ENCODE measurements at regions not wholly inside any gene's neighbourhood (a gene's known extent, or its start where the extent isn't known, plus 50 kb on each side); places are given as distances from the start of the nearest gene placed in this dataset.

DNA sequence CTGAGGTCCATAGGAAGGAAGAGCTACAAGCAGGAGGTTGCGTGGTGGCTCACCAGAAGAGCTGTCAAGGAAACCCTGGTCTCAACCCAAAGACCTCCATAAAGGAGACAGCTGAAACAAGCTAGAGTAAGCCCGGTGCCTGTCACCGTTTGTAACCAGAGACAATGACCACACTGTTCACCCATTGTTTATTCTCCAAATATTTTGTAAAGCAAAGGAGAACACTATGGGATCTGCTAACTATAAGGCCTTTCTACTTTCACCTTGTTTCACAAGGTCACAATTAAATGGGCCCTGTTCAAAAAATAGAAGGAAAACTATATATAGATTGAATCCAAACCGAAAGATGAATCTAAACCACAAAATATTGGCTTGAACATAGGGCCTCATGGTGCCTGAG is 128.9 kb upstream of the TPRG1 start:
- TF ChIP-seq CTCF (IDR thresholded peaks at IDR 0.05): no peak
- TF ChIP-seq POLR2A (IDR thresholded peaks at IDR 0.05): no peak
